Mucosa of rectum (tissue), 2 donors: ENCODE measurements at regions not wholly inside any gene's neighbourhood (a gene's known extent, or its start where the extent isn't known, plus 50 kb on each side); places are given as distances from the start of the nearest gene placed in this dataset.
"Not testable (repeated sequence)": the region's sequence is repeated elsewhere in the genome, so short reads cannot be mapped to it uniquely, and the experiment has no call there.

Source experiments
- H3K27ac ChIP-seq, 2 donors: one replicate each; pipeline ENCODE4 v1.7.0; 2013; ENCODE audit warnings: inconsistent platforms in 2 of 2, low read depth in 2 of 2, low read length in 2 of 2
- H3K27me3 ChIP-seq, 2 donors: one replicate each; pipeline ENCODE4 v1.7.0; 2013; ENCODE audit warnings: low read length in 2 of 2; ENCODE audit not compliant: control insufficient read depth in 2 of 2, insufficient read depth in 2 of 2
- H3K36me3 ChIP-seq, 2 donors: one replicate each; pipeline ENCODE4 v1.7.0; 2013; ENCODE audit warnings: low read length in 2 of 2; ENCODE audit not compliant: control insufficient read depth in 2 of 2, insufficient read depth in 2 of 2
- H3K4me1 ChIP-seq, 2 donors: one replicate each; pipeline ENCODE4 v1.7.0; 2013; ENCODE audit warnings: low read length in 2 of 2, mild to moderate bottlenecking in 1 of 2; ENCODE audit not compliant: control insufficient read depth in 2 of 2, insufficient read depth in 2 of 2
- H3K4me3 ChIP-seq, 2 donors: one replicate each; pipeline ENCODE4 v1.7.0; 2013; ENCODE audit warnings: low read length in 2 of 2
- H3K9ac ChIP-seq, 2 donors: one replicate each; pipeline ENCODE4 v1.7.0; 2013; ENCODE audit warnings: low read length in 2 of 2, low read depth in 1 of 2, mild to moderate bottlenecking in 1 of 2
- H3K9me3 ChIP-seq, 2 donors: one replicate each; pipeline ENCODE4 v1.7.0; 2013; ENCODE audit warnings: low read length in 2 of 2; ENCODE audit not compliant: control insufficient read depth in 2 of 2
- donor health status: healthy.
- donor health status: Normal muscosa, but diverticular disease.

DNA sequence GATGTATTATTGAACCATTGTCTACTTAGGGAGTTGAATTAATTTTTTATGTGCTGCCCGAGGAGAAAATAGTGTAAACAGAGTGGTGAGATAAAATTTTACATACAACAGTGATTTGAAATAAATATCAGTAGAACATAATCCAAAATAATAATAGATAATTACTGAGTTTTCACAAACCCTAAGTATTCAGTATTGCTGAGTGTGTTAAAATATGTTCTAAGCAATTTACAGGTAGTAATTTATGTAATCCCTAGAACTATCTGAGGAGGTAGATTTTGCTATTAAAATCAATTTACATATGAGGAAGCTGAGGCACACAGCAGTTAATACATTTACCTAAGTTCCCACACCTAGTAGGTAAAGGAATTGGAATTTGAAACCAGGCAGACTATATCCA lies 134.7 kb upstream of the FAT1 start:
- H3K4me3 ChIP-seq, result no peak overlapping the region
- H3K27me3 ChIP-seq, result no peaks in the 10 kb centered on the region
- peaks cover 2 to 3% of the 10 kb centered on the region in 2 donors for H3K4me1 ChIP-seq
- no peak overlapping the region for H3K9ac ChIP-seq
- no peaks in the 10 kb centered on the region for H3K9me3 ChIP-seq
- no peak overlapping the region for H3K27ac ChIP-seq
- no peaks in the 10 kb centered on the region for H3K36me3 ChIP-seq

- H3K27me3 ChIP-seq, result no peaks in the 10 kb centered on the region
- H3K4me1 ChIP-seq, result no peaks in the 10 kb centered on the region
- no peak overlapping the region for H3K4me3 ChIP-seq
- no peak overlapping the region for H3K27ac ChIP-seq
- H3K36me3 ChIP-seq, result no peaks in the 10 kb centered on the region
- H3K9ac ChIP-seq, result no peak overlapping the region
- no peaks in the 10 kb centered on the region for H3K9me3 ChIP-seq
Observed at GRCh38 chr4:186859420-186859819, 135.8 kb upstream of the FAT1 start.

DNA sequence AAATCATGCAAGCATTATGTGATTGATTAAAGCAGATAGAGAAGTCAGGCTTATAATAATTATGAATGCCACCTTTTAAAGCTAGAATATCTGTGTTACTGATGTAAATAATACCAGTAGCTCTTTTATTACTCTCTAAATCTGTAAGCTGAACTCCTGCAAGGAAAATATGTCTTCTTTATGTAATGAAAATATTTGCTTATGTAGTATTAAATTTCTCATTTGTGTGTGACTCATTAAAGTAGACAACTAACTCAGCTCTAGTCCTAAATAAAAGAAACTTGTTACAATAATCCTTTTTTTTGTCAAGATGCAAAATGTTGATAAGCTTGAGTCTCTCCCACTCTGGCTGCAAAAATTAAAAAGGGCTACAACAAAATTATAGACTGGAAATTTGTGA lies 137.7 kb upstream of the FAT1 start:
- H3K4me3 ChIP-seq, result no peak overlapping the region
- H3K9ac ChIP-seq, result no peak overlapping the region
- H3K36me3 ChIP-seq, result no peaks in the 10 kb centered on the region
- H3K9me3 ChIP-seq, result no peaks in the 10 kb centered on the region
- no peaks in the 10 kb centered on the region for H3K27me3 ChIP-seq
- H3K4me1 ChIP-seq, result no peaks in the 10 kb centered on the region
- no peak overlapping the region for H3K27ac ChIP-seq

- Histone ChIP-seq H3K9ac (no peak overlapping the region), H3K4me1 (no peaks in the 10 kb centered on the region), H3K9me3 (no peaks in the 10 kb centered on the region), H3K27me3 (no peaks in the 10 kb centered on the region), H3K27ac (no peak overlapping the region), H3K4me3 (no peak overlapping the region), H3K36me3 (no peaks in the 10 kb centered on the region)
Observed at GRCh38 chr4:186871856-186872255, 148.2 kb upstream of the FAT1 start.

DNA sequence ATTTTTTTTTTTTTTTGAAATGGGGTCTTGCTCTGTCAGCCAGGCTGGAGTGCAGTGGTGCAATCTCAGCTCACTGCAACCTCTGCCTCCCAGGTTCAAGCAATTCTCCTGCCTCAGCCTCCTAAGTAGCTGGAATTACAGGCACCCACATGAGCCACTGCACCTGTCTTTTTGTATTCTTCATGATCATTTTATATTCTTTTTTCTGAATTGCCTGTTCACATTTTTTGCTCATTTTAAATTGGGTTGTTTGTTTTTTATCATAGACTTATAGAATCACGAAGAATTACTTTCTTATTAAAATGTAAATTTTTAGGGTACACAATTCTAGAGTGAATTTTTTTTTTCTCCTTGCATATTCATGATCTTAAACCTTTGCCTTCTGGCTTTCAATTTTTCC lies 149.4 kb upstream of the FAT1 start:
- not testable (repeated sequence) for H3K9me3 ChIP-seq, H3K9ac ChIP-seq, H3K27me3 ChIP-seq, H3K4me1 ChIP-seq, H3K27ac ChIP-seq, H3K4me3 ChIP-seq, H3K36me3 ChIP-seq

DNA sequence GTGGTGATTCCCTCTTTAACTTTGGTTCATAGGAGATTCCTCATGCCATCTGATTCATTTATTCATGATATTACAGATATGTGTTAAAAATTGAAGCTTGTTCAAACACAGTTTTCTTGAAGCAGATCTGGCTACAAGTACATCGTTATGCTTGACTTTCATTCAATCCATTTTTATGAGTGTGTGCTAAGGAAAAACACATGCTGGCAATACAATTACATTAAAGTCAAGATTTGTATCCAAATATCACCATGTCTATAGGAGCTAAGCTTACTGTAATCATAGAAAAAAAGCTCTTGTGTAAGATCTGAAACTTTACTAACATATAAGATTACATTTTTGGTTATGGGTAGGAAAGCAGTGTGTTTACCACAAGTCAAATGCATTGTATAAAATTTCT lies 151.8 kb upstream of the FAT1 start:
- no peak overlapping the region for H3K27ac ChIP-seq
- no peaks in the 10 kb centered on the region for H3K9me3 ChIP-seq
- no peaks in the 10 kb centered on the region for H3K4me1 ChIP-seq
- H3K27me3 ChIP-seq, result no peaks in the 10 kb centered on the region
- H3K4me3 ChIP-seq, result no peak overlapping the region
- no peak overlapping the region for H3K9ac ChIP-seq
- no peaks in the 10 kb centered on the region for H3K36me3 ChIP-seq

DNA sequence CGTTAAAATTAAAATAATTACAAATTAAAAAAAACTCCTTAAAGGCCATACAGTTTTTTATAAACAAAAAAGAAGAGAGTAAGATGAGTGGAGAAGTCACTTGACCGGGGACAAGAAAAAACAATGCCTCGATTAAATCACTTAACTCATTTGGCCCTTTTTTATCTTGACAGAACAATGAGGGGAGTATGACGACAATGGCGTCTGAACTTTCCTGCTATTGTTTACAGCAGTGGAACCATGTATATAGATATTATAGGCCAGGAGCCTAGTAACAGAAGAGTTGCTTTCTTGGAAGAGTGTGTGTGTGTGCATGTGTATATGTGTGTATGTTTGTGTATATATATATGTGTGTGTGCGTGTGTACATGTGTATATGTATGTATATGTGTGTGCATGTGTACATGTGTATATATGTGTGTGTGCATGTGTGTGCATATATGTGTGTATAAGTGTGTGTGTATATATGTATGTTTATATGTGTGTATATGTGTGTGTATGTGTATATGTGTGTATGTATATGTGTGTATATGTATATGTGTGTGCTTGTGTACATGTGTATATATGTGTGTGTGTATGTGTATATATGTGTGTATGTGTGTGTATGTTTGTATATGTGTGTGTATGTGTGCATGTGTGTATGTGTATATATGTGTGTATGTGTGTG lies 153.4 kb upstream of the FAT1 start:
- no peak overlapping the region for H3K9ac ChIP-seq
- H3K36me3 ChIP-seq, result no peaks in the 10 kb centered on the region
- H3K27me3 ChIP-seq, result no peaks in the 10 kb centered on the region
- H3K4me3 ChIP-seq, result no peak overlapping the region
- no peak overlapping the region for H3K27ac ChIP-seq
- H3K9me3 ChIP-seq, result no peaks in the 10 kb centered on the region
- H3K4me1 ChIP-seq, result no peaks in the 10 kb centered on the region

GRCh38 chr4:186878203-186878776 lies 154.6 kb upstream of the FAT1 start:
- H3K4me3 ChIP-seq, result no peak overlapping the region
- no peaks in the 10 kb centered on the region for H3K27me3 ChIP-seq
- no peaks in the 10 kb centered on the region for H3K36me3 ChIP-seq
- no peaks in the 10 kb centered on the region for H3K4me1 ChIP-seq
- no peak overlapping the region for H3K9ac ChIP-seq
- no peak overlapping the region for H3K27ac ChIP-seq
- H3K9me3 ChIP-seq, result no peaks in the 10 kb centered on the region

DNA sequence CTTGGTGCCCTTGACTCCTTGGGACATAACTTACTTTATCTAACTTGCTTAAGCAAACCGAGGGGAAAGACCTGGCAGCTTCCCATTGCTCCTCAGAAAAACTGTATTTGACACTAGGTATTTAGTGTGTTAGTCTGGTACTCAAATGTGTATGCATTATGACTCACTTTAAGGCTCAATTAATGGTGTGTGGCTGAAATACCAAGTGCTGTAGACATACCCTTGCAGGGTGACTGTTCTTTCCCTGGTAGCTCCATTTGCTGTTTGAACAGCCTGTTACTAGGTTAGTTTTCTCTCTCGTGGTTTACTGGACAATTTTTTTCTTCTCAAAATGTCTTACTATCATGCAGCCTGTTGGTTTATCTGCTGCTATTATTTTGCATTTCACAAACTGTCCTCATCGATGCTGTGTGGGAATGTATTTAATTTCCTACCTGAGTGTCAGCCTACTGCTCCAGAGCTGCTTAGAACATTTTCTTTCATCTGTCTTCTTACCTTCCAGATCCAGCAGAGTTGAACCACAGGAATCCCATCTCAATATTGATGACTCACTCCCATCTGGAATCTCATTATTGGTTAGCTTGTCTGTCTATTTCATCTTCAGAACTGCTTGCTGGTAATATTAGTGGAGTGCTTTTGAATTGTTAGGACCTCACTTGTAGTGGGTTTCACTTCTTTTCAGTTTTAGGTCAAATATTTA lies 158.0 kb upstream of the FAT1 start:
- no peaks in the 10 kb centered on the region for H3K36me3 ChIP-seq
- no peaks in the 10 kb centered on the region for H3K9me3 ChIP-seq
- H3K9ac ChIP-seq, result no peak overlapping the region
- H3K27ac ChIP-seq, result no peak overlapping the region
- no peaks in the 10 kb centered on the region for H3K27me3 ChIP-seq
- no peak overlapping the region for H3K4me3 ChIP-seq
- H3K4me1 ChIP-seq, result no peaks in the 10 kb centered on the region

GRCh38 chr4:186882293-186882692 lies 158.6 kb upstream of the FAT1 start:
- Histone ChIP-seq H3K27me3 (no peaks in the 10 kb centered on the region), H3K36me3 (no peaks in the 10 kb centered on the region), H3K4me3 (no peak overlapping the region), H3K9me3 (no peaks in the 10 kb centered on the region), H3K27ac (no peak overlapping the region), H3K9ac (no peak overlapping the region), H3K4me1 (no peaks in the 10 kb centered on the region)
